ENCODE measurements at regions not wholly inside any gene's neighbourhood (a gene's known extent, or its start where the extent isn't known, plus 50 kb on each side); places are given as distances from the start of the nearest gene placed in this dataset.

GRCh38 chr4:126262665-126263064, 947.9 kb downstream of the FAT4 start:
- no peaks in the 10 kb centered on the region for H3K79me2 ChIP-seq (ENCODE audit: control insufficient read depth, insufficient read depth, low read length)
- DNase-seq (no peak), ATAC-seq (ENCODE audit: low read depth) (no peak)
- Mint-ChIP-seq H3K27ac (no peak overlapping the region), H3K4me3 (no peak overlapping the region), H3K4me1 (no peaks in the 10 kb centered on the region), H3K9me3 (ENCODE audit: insufficient read depth) (no peaks in the 10 kb centered on the region), H3K27me3 (no peaks in the 10 kb centered on the region)
- no peaks in the 10 kb centered on the region for H3K4me1 ChIP-seq (ENCODE audit: control insufficient read depth in 2 of 2, insufficient read depth in 2 of 2, low read length in 2 of 2)
- H2AFZ ChIP-seq (ENCODE audit: insufficient read depth, low read depth, low read length, poor library complexity, severe bottlenecking): no peak overlapping the region
- H3K27me3 ChIP-seq (replicated peaks in 1 of 4; ENCODE audit: control extremely low read depth in 1 of 4, control insufficient read depth in 3 of 4, insufficient read depth in 4 of 4, low read length in 3 of 4): no peaks in the 10 kb centered on the region
- 100% methylated on average over 1 of the region's 2 CpGs for WGBS (ENCODE audit: insufficient coverage)
- no peaks in the 10 kb centered on the region for H3K36me3 ChIP-seq (replicated peaks in 1 of 2; ENCODE audit: control extremely low read depth in 1 of 2, control insufficient read depth in 1 of 2, extremely low read depth in 1 of 2, insufficient read depth in 2 of 2, low read length in 1 of 2)
- POLR2A ChIA-PET: no interaction called here
- no peak overlapping the region for H3K4me3 ChIP-seq (ENCODE audit: control extremely low read depth in 1 of 5, extremely low read depth in 1 of 5, insufficient read depth in 1 of 5, low read depth in 2 of 5, low read length in 4 of 5)
- no peaks in the 10 kb centered on the region for H3K9me3 ChIP-seq (ENCODE audit: control extremely low read depth in 1 of 3, control insufficient read depth in 2 of 3, insufficient read depth in 1 of 3, low read length in 2 of 3)
- no peak overlapping the region for H3K4me2 ChIP-seq (replicated peaks; ENCODE audit: low read depth, low read length, poor library complexity, severe bottlenecking)
- no peak overlapping the region for H3K9ac ChIP-seq (ENCODE audit: low read length)
- CTCF ChIA-PET: no interaction called here
- intact Hi-C loops (cut with micrococcal nuclease): no loop called here
- H4K20me1 ChIP-seq (ENCODE audit: control insufficient read depth, insufficient read depth, low read length, poor library complexity, severe bottlenecking): no peaks in the 10 kb centered on the region
- TF ChIP-seq CTCF (IDR thresholded peaks at IDR 0.05) (no peak), EZH2 (IDR thresholded peaks at IDR 0.05; ENCODE audit: borderline replicate concordance, insufficient read depth, low read depth, low read length, poor library complexity, severe bottlenecking) (no peak)
- no peak overlapping the region for H3K27ac ChIP-seq (ENCODE audit: low read length in 2 of 2)

- TF ChIP-seq CTCF (IDR thresholded peaks at IDR 0.05) (no peak), EZH2 (IDR thresholded peaks at IDR 0.05; ENCODE audit: borderline replicate concordance, insufficient read depth, low read depth, low read length, poor library complexity, severe bottlenecking) (no peak)
- Histone ChIP-seq H3K4me3 (ENCODE audit: control extremely low read depth in 1 of 5, extremely low read depth in 1 of 5, insufficient read depth in 1 of 5, low read depth in 2 of 5, low read length in 4 of 5) (no peak overlapping the region), H3K4me1 (ENCODE audit: control insufficient read depth in 2 of 2, insufficient read depth in 2 of 2, low read length in 2 of 2) (no peaks in the 10 kb centered on the region), H3K79me2 (ENCODE audit: control insufficient read depth, insufficient read depth, low read length) (no peaks in the 10 kb centered on the region), H3K9me3 (ENCODE audit: control extremely low read depth in 1 of 3, control insufficient read depth in 2 of 3, insufficient read depth in 1 of 3, low read length in 2 of 3) (no peaks in the 10 kb centered on the region), H3K36me3 (replicated peaks in 1 of 2; ENCODE audit: control extremely low read depth in 1 of 2, control insufficient read depth in 1 of 2, extremely low read depth in 1 of 2, insufficient read depth in 2 of 2, low read length in 1 of 2) (no peaks in the 10 kb centered on the region), H4K20me1 (ENCODE audit: control insufficient read depth, insufficient read depth, low read length, poor library complexity, severe bottlenecking) (no peaks in the 10 kb centered on the region), H3K9ac (ENCODE audit: low read length) (no peak overlapping the region), H3K27me3 (replicated peaks in 1 of 4; ENCODE audit: control extremely low read depth in 1 of 4, control insufficient read depth in 3 of 4, insufficient read depth in 4 of 4, low read length in 3 of 4) (no peaks in the 10 kb centered on the region), H3K27ac (ENCODE audit: low read length in 2 of 2) (no peak overlapping the region), H3K4me2 (replicated peaks; ENCODE audit: low read depth, low read length, poor library complexity, severe bottlenecking) (no peak overlapping the region), H2AFZ (ENCODE audit: insufficient read depth, low read depth, low read length, poor library complexity, severe bottlenecking) (no peak overlapping the region)
- Mint-ChIP-seq H3K4me3 (no peak overlapping the region), H3K4me1 (no peaks in the 10 kb centered on the region), H3K27me3 (no peaks in the 10 kb centered on the region), H3K9me3 (ENCODE audit: insufficient read depth) (no peaks in the 10 kb centered on the region), H3K27ac (no peak overlapping the region)
- ChIA-PET POLR2A (no interaction called here), CTCF (no interaction called here)
- DNase-seq (no peak), ATAC-seq (ENCODE audit: low read depth) (no peak)
- intact Hi-C loops (cut with micrococcal nuclease): no loop called here
Measured at GRCh38 chr4:126264839-126265238, 950.1 kb downstream of the FAT4 start.

Data from B cell (primary cell).